H1 (cell line): ENCODE measurements at regions not wholly inside any gene's neighbourhood (a gene's known extent, or its start where the extent isn't known, plus 50 kb on each side); places are given as distances from the start of the nearest gene placed in this dataset.

ENCODE experiments used
- CTCF ChIA-PET: fragments of 300-600 bp; sonication (Branson Sonifier 250); formaldehyde crosslinking; loops from one replicate; lab custom pipeline; 2021; ENCODE audit not compliant: partially characterized antibody; lab: Charles Lee
- POLR2A ChIA-PET: fragments of 300-600 bp; sonication (Branson Sonifier 250); formaldehyde crosslinking; loops from one replicate; lab custom pipeline; 2021; ENCODE audit warnings: inconsistent platforms; ENCODE audit not compliant: partially characterized antibody; lab: Charles Lee
- DNase-seq, 2 experiments: peaks; one replicate each; pipeline versions ENCODE4 v3.0.0 to v3.0.0-alpha.2; 2010 to 2022; ENCODE audit warnings: low spot score in 2 of 2, low read depth in 1 of 2, mixed read lengths in 1 of 2
- FAIRE-seq: peaks from 2 replicates; lab custom pipeline; 2011; peaks lifted over from hg19 to GRCh38; lab: Jason Lieb, UNC
- H2AFZ ChIP-seq: 2 replicates; pipeline ENCODE4 v1.8.1; 2012; ENCODE audit warnings: low read length, inconsistent platforms
- H2AK5ac ChIP-seq: 2 replicates; pipeline ENCODE4 v1.6.1; 2013; ENCODE audit warnings: low read depth, low read length
- H2BK120ac ChIP-seq: replicated peaks from 2 replicates; pipeline ENCODE3; 2013; ENCODE audit warnings: low read depth, low read length, inconsistent platforms
- H2BK12ac ChIP-seq: 2 replicates; pipeline ENCODE4 v1.6.1; 2013; ENCODE audit warnings: low read depth, low read length
- H2BK15ac ChIP-seq: 2 replicates; pipeline ENCODE4 v1.6.1; 2013; ENCODE audit warnings: low read length
- H2BK20ac ChIP-seq: 2 replicates; pipeline ENCODE4 v1.6.1; 2013; ENCODE audit warnings: low read length
- H2BK5ac ChIP-seq: 2 replicates; pipeline ENCODE4 v1.6.1; 2013; ENCODE audit warnings: low read depth, low read length
- H3K14ac ChIP-seq: 2 replicates; pipeline ENCODE4 v1.6.1; 2013; ENCODE audit warnings: inconsistent platforms; ENCODE audit not compliant: insufficient read length
- H3K18ac ChIP-seq: 2 replicates; pipeline ENCODE4 v1.6.1; 2013; ENCODE audit warnings: low read length; ENCODE audit errors: extremely low read depth
- H3K23ac ChIP-seq: 2 replicates; pipeline ENCODE4 v1.6.1; 2013; ENCODE audit warnings: inconsistent platforms; ENCODE audit not compliant: insufficient read length
- H3K23me2 ChIP-seq: 2 replicates; pipeline ENCODE4 v1.6.1; 2013; ENCODE audit warnings: low read depth, low read length
- H3K27ac ChIP-seq: 2 replicates; pipeline ENCODE4 v1.6.1; 2011; ENCODE audit warnings: low read depth, low read length, inconsistent platforms
- H3K27me3 ChIP-seq, 4 experiments: replicated peaks in 1 of 4; 1 replicate in 1 of 4; 2 replicates in 3 of 4; pipeline versions ENCODE4 v1.6.1 to v1.8.1; 2011 to 2013; ENCODE audit warnings: low read length in 3 of 4, mild to moderate bottlenecking in 3 of 4, inconsistent platforms in 2 of 4, mixed read lengths in 2 of 4, moderate library complexity in 1 of 4; ENCODE audit not compliant: control insufficient read depth in 3 of 4, insufficient read depth in 3 of 4; ENCODE audit errors: extremely low read depth in 1 of 4
- H3K36me3 ChIP-seq, 4 experiments: 2 replicates each; pipeline versions ENCODE4 v1.6.1 to v1.8.1; 2011 to 2013; ENCODE audit warnings: mild to moderate bottlenecking in 4 of 4, low read length in 3 of 4, moderate library complexity in 2 of 4, control low read depth in 1 of 4, inconsistent platforms in 1 of 4; ENCODE audit not compliant: insufficient read depth in 4 of 4, control insufficient read depth in 2 of 4
- H3K4ac ChIP-seq: replicated peaks from 2 replicates; pipeline ENCODE3; 2013; ENCODE audit warnings: low read length, low read depth, mixed read lengths, inconsistent platforms; ENCODE audit not compliant: insufficient read length
- H3K4me1 ChIP-seq, 4 experiments: replicated peaks in 1 of 4; 1 replicate in 1 of 4; 2 replicates in 3 of 4; pipeline versions ENCODE4 v1.6.1 to v1.8.1; 2011 to 2013; ENCODE audit warnings: low read length in 3 of 4, inconsistent platforms in 2 of 4, mixed read lengths in 1 of 4; ENCODE audit not compliant: insufficient read depth in 4 of 4, control insufficient read depth in 3 of 4
- H3K4me2 ChIP-seq, 2 experiments: 2 replicates each; pipeline versions ENCODE4 v1.6.1 to v1.8.1; 2011 to 2013; ENCODE audit warnings: low read depth in 2 of 2, low read length in 2 of 2, control low read depth in 1 of 2, inconsistent platforms in 1 of 2, mild to moderate bottlenecking in 1 of 2; ENCODE audit not compliant: insufficient read depth in 1 of 2
- H3K4me3 ChIP-seq, 4 experiments: fragments of 200-600, 300-600 bp in 1 of 4; sonication (generic), shearing (Covaris generic), sonication (Bioruptor Twin) in 1 of 4; 2 replicates each; pipeline versions ENCODE4 v1.5.1 to v1.8.1; 2011 to 2016; ENCODE audit warnings: low read length in 4 of 4, low read depth in 3 of 4, control low read depth in 2 of 4, inconsistent platforms in 2 of 4, mild to moderate bottlenecking in 2 of 4, mixed read lengths in 1 of 4, moderate library complexity in 1 of 4; ENCODE audit not compliant: insufficient read depth in 2 of 4; ENCODE audit errors: extremely low read depth in 1 of 4
- H3K56ac ChIP-seq: replicated peaks from 2 replicates; pipeline ENCODE3; 2013; ENCODE audit warnings: low read depth, mild to moderate bottlenecking, mixed read lengths, low read length, inconsistent platforms; ENCODE audit not compliant: insufficient read length
- H3K79me1 ChIP-seq: 2 replicates; pipeline ENCODE4 v1.6.1; 2013; ENCODE audit warnings: low read depth, low read length, control low read depth
- H3K79me2 ChIP-seq, 2 experiments: 2 replicates each; pipeline versions ENCODE4 v1.6.1 to v1.8.1; 2012 to 2013; ENCODE audit warnings: low read length in 2 of 2, mild to moderate bottlenecking in 2 of 2, inconsistent platforms in 1 of 2; ENCODE audit not compliant: insufficient read depth in 2 of 2, control insufficient read depth in 1 of 2
- H3K9ac ChIP-seq, 4 experiments: replicated peaks in 1 of 4; 1 replicate in 1 of 4; 2 replicates in 3 of 4; pipeline versions ENCODE4 v1.6.1 to v1.8.1; 2011 to 2013; ENCODE audit warnings: low read depth in 3 of 4, low read length in 3 of 4, control low read depth in 2 of 4, mild to moderate bottlenecking in 2 of 4, moderate library complexity in 2 of 4, inconsistent platforms in 1 of 4; ENCODE audit errors: extremely low read depth in 1 of 4
- H3K9me3 ChIP-seq, 2 experiments: 2 replicates each; pipeline versions ENCODE4 v1.6.1 to v1.8.1; 2012 to 2013; ENCODE audit warnings: mild to moderate bottlenecking in 2 of 2, moderate library complexity in 2 of 2, control low read depth in 1 of 2, inconsistent platforms in 1 of 2, low read depth in 1 of 2, low read length in 1 of 2, mixed read lengths in 1 of 2; ENCODE audit not compliant: insufficient read depth in 2 of 2
- H4K20me1 ChIP-seq, 2 experiments: replicated peaks in 1 of 2; 2 replicates each; pipeline versions ENCODE3 to v1.8.1; 2011 to 2013; ENCODE audit warnings: inconsistent platforms in 2 of 2, low read length in 2 of 2, mild to moderate bottlenecking in 1 of 2; ENCODE audit not compliant: insufficient read depth in 2 of 2, control insufficient read depth in 1 of 2
- H4K5ac ChIP-seq: 2 replicates; pipeline ENCODE4 v1.6.1; 2013; ENCODE audit warnings: low read length, low read depth, mixed read lengths, inconsistent platforms; ENCODE audit not compliant: insufficient read length
- H4K8ac ChIP-seq: 2 replicates; pipeline ENCODE4 v1.8.0; 2013; ENCODE audit warnings: mild to moderate bottlenecking, moderate library complexity, low read length, inconsistent platforms; ENCODE audit not compliant: insufficient read depth; ENCODE audit errors: extremely low read depth
- H4K91ac ChIP-seq: replicated peaks from 2 replicates; pipeline ENCODE3; 2013; ENCODE audit warnings: low read length, mixed read lengths, inconsistent platforms; ENCODE audit not compliant: insufficient read length
- ATF3 ChIP-seq: IDR thresholded peaks from 2 replicates; pipeline ENCODE4 v1.6.1; 2011; ENCODE audit warnings: low read depth, mild to moderate bottlenecking, low read length; ENCODE audit not compliant: insufficient read depth
- CTBP2 ChIP-seq: IDR thresholded peaks from 2 replicates; pipeline ENCODE4 v1.7.0; 2011; ENCODE audit warnings: borderline replicate concordance, mild to moderate bottlenecking, moderate library complexity, mixed read lengths, low read length; ENCODE audit not compliant: insufficient read depth, insufficient read length
- FOSL1 ChIP-seq: IDR thresholded peaks from 2 replicates; pipeline ENCODE4 v1.6.1; 2011; ENCODE audit warnings: mild to moderate bottlenecking, low read depth, low read length, moderate library complexity; ENCODE audit not compliant: insufficient read depth
- JUN ChIP-seq: IDR thresholded peaks from 2 replicates; pipeline ENCODE4 v1.6.1; 2011; ENCODE audit warnings: low read depth, mild to moderate bottlenecking, improper control_type of control experiment, low read length
- NRF1 ChIP-seq: IDR thresholded peaks from 2 replicates; pipeline ENCODE4 v1.6.1; 2011; ENCODE audit warnings: mild to moderate bottlenecking, low read depth, low read length, improper control_type of control experiment
- POLR2AphosphoS5 ChIP-seq: IDR thresholded peaks from 2 replicates; pipeline ENCODE4 v1.6.1; 2011; ENCODE audit warnings: low read depth, low read length
- SP1 ChIP-seq: IDR thresholded peaks from 2 replicates; pipeline ENCODE4 v1.6.1; 2011; ENCODE audit warnings: low read depth, low read length
- SP4 ChIP-seq: IDR thresholded peaks from 2 replicates; pipeline ENCODE4 v1.6.1; 2012; ENCODE audit warnings: low read length, inconsistent platforms
- SRF ChIP-seq: IDR thresholded peaks from 2 replicates; pipeline ENCODE4 v1.6.1; 2011; ENCODE audit warnings: mild to moderate bottlenecking, low read depth, low read length, moderate library complexity
- SUZ12 ChIP-seq: fragments of 200-600 bp; sonication (generic); IDR thresholded peaks from 2 replicates; pipeline ENCODE4 v1.6.1; 2012; ENCODE audit warnings: mild to moderate bottlenecking, inconsistent platforms, low read length, moderate library complexity, mixed read lengths
- TAF7 ChIP-seq: optimal IDR thresholded peaks from 2 replicates; pipeline ENCODE3; 2011; ENCODE audit warnings: low read depth, mild to moderate bottlenecking, inconsistent platforms, low read length, moderate library complexity, borderline replicate concordance
- WGBS, 2 experiments: shearing (Covaris generic) in 1 of 2; methylation state at CpG; one replicate each; pipeline versions ENCODE4 v1.1.6 to v1.1.7; 2013 to 2015; ENCODE audit warnings: low lambda C conversion rate in 2 of 2, mixed read lengths in 2 of 2, inconsistent platforms in 1 of 2, low coverage in 1 of 2, missing lambda C conversion rate in 1 of 2; ENCODE audit not compliant: insufficient replicate concordance in 2 of 2, insufficient coverage in 1 of 2, insufficient read length in 1 of 2; ENCODE audit errors: extremely low coverage in 1 of 2, missing lambda C conversion rate in 1 of 2; 5-methylcytosine and 5-hydroxymethylcytosine counted together
- TF ChIP-seq, protein P1 (sequence below), 3 experiments: IDR thresholded peaks; 1 replicate in 2 of 3; 2 replicates in 1 of 3; pipeline versions ENCODE4 v1.5.1 to v1.6.1; 2011; ENCODE audit warnings: low read length in 3 of 3, mild to moderate bottlenecking in 3 of 3, inconsistent platforms in 2 of 3, low read depth in 1 of 3, moderate library complexity in 1 of 3; ENCODE audit not compliant: insufficient read depth in 1 of 3; ENCODE audit errors: control extremely low read depth in 1 of 3

- Histone ChIP-seq H3K4me2 (no peak overlapping the region), H3K4me1 (no peaks in the 10 kb centered on the region), H2BK5ac (no peak overlapping the region), H3K36me3 (no peaks in the 10 kb centered on the region), H2AFZ (0 out of 2 replicates have a peak overlapping the region, but pooled peaks have one; percentile 42), H3K14ac (no peak overlapping the region), H3K9me3 (peaks cover 0 to 5% of the 10 kb centered on the region in 2 experiments; a peak in 1 of 4 replicates), H3K4ac (no peak overlapping the region), H3K79me1 (no peaks in the 10 kb centered on the region), H3K79me2 (no peaks in the 10 kb centered on the region), H4K8ac (no peak overlapping the region), H3K9ac (no peak overlapping the region), H4K20me1 (no peaks in the 10 kb centered on the region), H2AK5ac (no peak overlapping the region), H3K27me3 (no peaks in the 10 kb centered on the region), H3K4me3 (no peak overlapping the region), H2BK120ac (no peak overlapping the region), H2BK20ac (no peak overlapping the region), H3K23me2 (no peaks in the 10 kb centered on the region), H4K5ac (no peak overlapping the region), H4K91ac (no peak overlapping the region), H2BK15ac (no peak overlapping the region), H3K18ac (no peak overlapping the region), H2BK12ac (no peak overlapping the region), H3K56ac (no peak overlapping the region), H3K27ac (no peak overlapping the region), H3K23ac (no peak overlapping the region)
- FAIRE-seq (no peak), DNase-seq (no peak)
- WGBS, 2 experiments, result 91% methylated on average over 2 of the region's 2 CpGs; no CpG with 5 or more reads in 1 of the 2 experiments
- CTCF ChIA-PET, result interaction anchor here (1.7 kb wide), 1 partner anchor 13 kb away, joined by 4 read pairs; no protein-coding TSS in a partner anchor
- POLR2A ChIA-PET, result no interaction called here
- TF ChIP-seq SP4 (no peak), SUZ12 (no peak), SP1 (no peak), TAF7 (no peak), JUN (no peak), CTBP2 (no peak), FOSL1 (no peak), ATF3 (no peak), SRF (no peak), POLR2AphosphoS5 (no peak), NRF1 (no peak)
- TF ChIP-seq, protein P1, sequence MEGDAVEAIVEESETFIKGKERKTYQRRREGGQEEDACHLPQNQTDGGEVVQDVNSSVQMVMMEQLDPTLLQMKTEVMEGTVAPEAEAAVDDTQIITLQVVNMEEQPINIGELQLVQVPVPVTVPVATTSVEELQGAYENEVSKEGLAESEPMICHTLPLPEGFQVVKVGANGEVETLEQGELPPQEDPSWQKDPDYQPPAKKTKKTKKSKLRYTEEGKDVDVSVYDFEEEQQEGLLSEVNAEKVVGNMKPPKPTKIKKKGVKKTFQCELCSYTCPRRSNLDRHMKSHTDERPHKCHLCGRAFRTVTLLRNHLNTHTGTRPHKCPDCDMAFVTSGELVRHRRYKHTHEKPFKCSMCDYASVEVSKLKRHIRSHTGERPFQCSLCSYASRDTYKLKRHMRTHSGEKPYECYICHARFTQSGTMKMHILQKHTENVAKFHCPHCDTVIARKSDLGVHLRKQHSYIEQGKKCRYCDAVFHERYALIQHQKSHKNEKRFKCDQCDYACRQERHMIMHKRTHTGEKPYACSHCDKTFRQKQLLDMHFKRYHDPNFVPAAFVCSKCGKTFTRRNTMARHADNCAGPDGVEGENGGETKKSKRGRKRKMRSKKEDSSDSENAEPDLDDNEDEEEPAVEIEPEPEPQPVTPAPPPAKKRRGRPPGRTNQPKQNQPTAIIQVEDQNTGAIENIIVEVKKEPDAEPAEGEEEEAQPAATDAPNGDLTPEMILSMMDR (IDR thresholded peaks at IDR 0.05; ENCODE audit: control extremely low read depth in 1 of 3, insufficient read depth in 1 of 3, low read depth in 1 of 3, low read length in 3 of 3), result no peak
These were observed 361.7 kb upstream of the PKDCC start for GRCh38 chr2:41686156-41686555.
